Fibroblast of villous mesenchyme (primary cell): ENCODE measurements at regions not wholly inside any gene's neighbourhood (a gene's known extent, or its start where the extent isn't known, plus 50 kb on each side); places are given as distances from the start of the nearest gene placed in this dataset.

ENCODE experiments used
- DNase-seq: peaks from one replicate; pipeline ENCODE4 v3.0.0-alpha.2; 2010; ENCODE audit warnings: low read depth
- H3K4me3 ChIP-seq: 2 replicates; pipeline ENCODE4 v1.5.1; 2011; ENCODE audit warnings: low read depth, mild to moderate bottlenecking, low read length
- CTCF ChIP-seq: IDR thresholded peaks from 2 replicates; pipeline ENCODE4 v1.5.1; 2012; ENCODE audit warnings: low read depth, mild to moderate bottlenecking, low read length; ENCODE audit not compliant: insufficient read depth

- DNase-seq: no peak
- no peak for TF ChIP-seq CTCF
- H3K4me3 ChIP-seq: no peak overlapping the region
Measured at GRCh38 chr2:64289737-64290136, 145.5 kb upstream of the PELI1 start.

GRCh38 chr2:64291181-64291580, 147.0 kb upstream of the PELI1 start:
- DNase-seq: peak; percentile 89
- no peak for TF ChIP-seq CTCF
- H3K4me3 ChIP-seq: no peak overlapping the region

GRCh38 chr2:64295326-64296139, 151.3 kb upstream of the PELI1 start:
- H3K4me3 ChIP-seq: no peak overlapping the region
- DNase-seq: no peak
- TF ChIP-seq CTCF: no peak

- DNase-seq: peak; percentile 9
- H3K4me3 ChIP-seq: no peak overlapping the region
- no peak for TF ChIP-seq CTCF
Measured at GRCh38 chr2:64296140-64296480, 151.9 kb upstream of the PELI1 start.

GRCh38 chr2:64296695-64297346, 152.6 kb upstream of the PELI1 start:
- no peak for TF ChIP-seq CTCF
- no peak for DNase-seq
- H3K4me3 ChIP-seq: no peak overlapping the region

- DNase-seq: peak; percentile 17
- no peak overlapping the region for H3K4me3 ChIP-seq
- TF ChIP-seq CTCF: no peak
Measured at GRCh38 chr2:64298161-64298560, 153.9 kb upstream of the PELI1 start.
